ENCODE measurements at regions not wholly inside any gene's neighbourhood (a gene's known extent, or its start where the extent isn't known, plus 50 kb on each side); places are given as distances from the start of the nearest gene placed in this dataset.

- H3K4me3 Mint-ChIP-seq (ENCODE audit: low read depth) = no peak overlapping the region
- no peaks in the 10 kb centered on the region for H3K36me3 Mint-ChIP-seq (ENCODE audit: low read depth)
- H3K27me3 Mint-ChIP-seq (ENCODE audit: low read depth) = peaks cover 35% of the 10 kb centered on the region
- H3K9me3 Mint-ChIP-seq = no peaks in the 10 kb centered on the region
- H3K27ac Mint-ChIP-seq = no peak overlapping the region
- intact Hi-C loops (cut with micrococcal nuclease) = no loop called here
- H3K4me1 Mint-ChIP-seq (ENCODE audit: low read depth) = no peaks in the 10 kb centered on the region
- DNase-seq (ENCODE audit: low spot score) = no peak
Observed at GRCh38 chr2:111685342-111685741, 198.7 kb downstream of the ANAPC1 start.

GRCh38 chr2:111686994-111687393 is 197.0 kb downstream of the ANAPC1 start:
- peaks cover 38% of the 10 kb centered on the region for H3K27me3 Mint-ChIP-seq (ENCODE audit: low read depth)
- no peaks in the 10 kb centered on the region for H3K9me3 Mint-ChIP-seq

GRCh38 chr2:111687911-111688310 is 196.1 kb downstream of the ANAPC1 start:
- H3K36me3 Mint-ChIP-seq (ENCODE audit: low read depth) = no peaks in the 10 kb centered on the region
- H3K9me3 Mint-ChIP-seq = no peaks in the 10 kb centered on the region
- H3K4me3 Mint-ChIP-seq (ENCODE audit: low read depth) = no peak overlapping the region
- H3K27ac Mint-ChIP-seq = no peak overlapping the region
- DNase-seq (ENCODE audit: low spot score) = no peak
- peaks cover 42% of the 10 kb centered on the region for H3K27me3 Mint-ChIP-seq (ENCODE audit: low read depth)
- no peaks in the 10 kb centered on the region for H3K4me1 Mint-ChIP-seq (ENCODE audit: low read depth)
- intact Hi-C loops (cut with micrococcal nuclease) = no loop called here

More at GRCh38 chr2:111686994-111687393, 197.0 kb downstream of the ANAPC1 start:
- Mint-ChIP-seq H3K4me1 (ENCODE audit: low read depth) (no peaks in the 10 kb centered on the region), H3K27ac (no peak overlapping the region), H3K4me3 (ENCODE audit: low read depth) (no peak overlapping the region), H3K36me3 (ENCODE audit: low read depth) (no peaks in the 10 kb centered on the region)
- DNase-seq (ENCODE audit: low spot score) = no peak
- intact Hi-C loops (cut with micrococcal nuclease) = no loop called here

- Mint-ChIP-seq H3K4me3 (ENCODE audit: low read depth) (no peak overlapping the region), H3K9me3 (no peaks in the 10 kb centered on the region), H3K27me3 (ENCODE audit: low read depth) (peaks cover 41% of the 10 kb centered on the region), H3K27ac (no peak overlapping the region), H3K4me1 (ENCODE audit: low read depth) (no peaks in the 10 kb centered on the region), H3K36me3 (ENCODE audit: low read depth) (no peaks in the 10 kb centered on the region)
- no peak for DNase-seq (ENCODE audit: low spot score)
- intact Hi-C loops (cut with micrococcal nuclease) = no loop called here
Observed at GRCh38 chr2:111688482-111688881, 195.5 kb downstream of the ANAPC1 start.

- H3K9me3 Mint-ChIP-seq = peaks cover 4% of the 10 kb centered on the region
- H3K27ac Mint-ChIP-seq = no peak overlapping the region
- H3K27me3 Mint-ChIP-seq (ENCODE audit: low read depth) = peaks cover 43% of the 10 kb centered on the region
- no peak overlapping the region for H3K4me3 Mint-ChIP-seq (ENCODE audit: low read depth)
- intact Hi-C loops (cut with micrococcal nuclease) = no loop called here
- H3K4me1 Mint-ChIP-seq (ENCODE audit: low read depth) = peaks cover 2% of the 10 kb centered on the region
- DNase-seq (ENCODE audit: low spot score) = no peak
- H3K36me3 Mint-ChIP-seq (ENCODE audit: low read depth) = no peaks in the 10 kb centered on the region
Observed at GRCh38 chr2:111689174-111689573, 194.8 kb downstream of the ANAPC1 start.

- Mint-ChIP-seq H3K4me3 (ENCODE audit: low read depth) (no peak overlapping the region), H3K9me3 (peaks cover 4% of the 10 kb centered on the region), H3K27ac (no peak overlapping the region), H3K27me3 (ENCODE audit: low read depth) (peaks cover 45% of the 10 kb centered on the region), H3K4me1 (ENCODE audit: low read depth) (peaks cover 2% of the 10 kb centered on the region), H3K36me3 (ENCODE audit: low read depth) (no peaks in the 10 kb centered on the region)
- DNase-seq (ENCODE audit: low spot score) = no peak
- intact Hi-C loops (cut with micrococcal nuclease) = no loop called here
Observed at GRCh38 chr2:111689941-111690340, 194.1 kb downstream of the ANAPC1 start.

- Mint-ChIP-seq H3K36me3 (ENCODE audit: low read depth) (peaks cover 2% of the 10 kb centered on the region), H3K9me3 (peaks cover 14% of the 10 kb centered on the region), H3K4me1 (ENCODE audit: low read depth) (peaks cover 2% of the 10 kb centered on the region), H3K27ac (no peak overlapping the region), H3K4me3 (ENCODE audit: low read depth) (no peak overlapping the region), H3K27me3 (ENCODE audit: low read depth) (peaks cover 50% of the 10 kb centered on the region)
- no peak for DNase-seq (ENCODE audit: low spot score)
- intact Hi-C loops (cut with micrococcal nuclease) = no loop called here
Observed at GRCh38 chr2:111691164-111691875, 192.7 kb downstream of the ANAPC1 start.

- Mint-ChIP-seq H3K9me3 (peaks cover 15% of the 10 kb centered on the region), H3K4me1 (ENCODE audit: low read depth) (peaks cover 2% of the 10 kb centered on the region), H3K27me3 (ENCODE audit: low read depth) (peaks cover 46% of the 10 kb centered on the region), H3K4me3 (ENCODE audit: low read depth) (no peak overlapping the region), H3K36me3 (ENCODE audit: low read depth) (peaks cover 2% of the 10 kb centered on the region), H3K27ac (no peak overlapping the region)
- DNase-seq (ENCODE audit: low spot score) = no peak
- intact Hi-C loops (cut with micrococcal nuclease) = no loop called here
Observed at GRCh38 chr2:111692311-111692710, 191.7 kb downstream of the ANAPC1 start.

- Mint-ChIP-seq H3K27ac (no peak overlapping the region), H3K27me3 (ENCODE audit: low read depth) (peaks cover 39% of the 10 kb centered on the region), H3K4me3 (ENCODE audit: low read depth) (no peak overlapping the region), H3K36me3 (ENCODE audit: low read depth) (peaks cover 2% of the 10 kb centered on the region), H3K9me3 (peaks cover 15% of the 10 kb centered on the region), H3K4me1 (ENCODE audit: low read depth) (peaks cover 16% of the 10 kb centered on the region)
- intact Hi-C loops (cut with micrococcal nuclease) = no loop called here
- DNase-seq (ENCODE audit: low spot score) = no peak
Observed at GRCh38 chr2:111694700-111695101, 189.3 kb downstream of the ANAPC1 start.

- peaks cover 16% of the 10 kb centered on the region for H3K4me1 Mint-ChIP-seq (ENCODE audit: low read depth)
- H3K36me3 Mint-ChIP-seq (ENCODE audit: low read depth) = peaks cover 2% of the 10 kb centered on the region
- H3K9me3 Mint-ChIP-seq = peaks cover 15% of the 10 kb centered on the region
- intact Hi-C loops (cut with micrococcal nuclease) = no loop called here
- no peak for DNase-seq (ENCODE audit: low spot score)
- H3K27ac Mint-ChIP-seq = no peak overlapping the region
- peaks cover 36% of the 10 kb centered on the region for H3K27me3 Mint-ChIP-seq (ENCODE audit: low read depth)
- H3K4me3 Mint-ChIP-seq (ENCODE audit: low read depth) = no peak overlapping the region
Observed at GRCh38 chr2:111695441-111696007, 188.5 kb downstream of the ANAPC1 start.

GRCh38 chr2:111696226-111696625 is 187.8 kb downstream of the ANAPC1 start:
- Mint-ChIP-seq H3K36me3 (ENCODE audit: low read depth) (peaks cover 2% of the 10 kb centered on the region), H3K27me3 (ENCODE audit: low read depth) (peaks cover 31% of the 10 kb centered on the region), H3K4me3 (ENCODE audit: low read depth) (no peak overlapping the region), H3K9me3 (peaks cover 15% of the 10 kb centered on the region), H3K4me1 (ENCODE audit: low read depth) (peaks cover 21% of the 10 kb centered on the region), H3K27ac (no peak overlapping the region)
- DNase-seq (ENCODE audit: low spot score) = no peak
- intact Hi-C loops (cut with micrococcal nuclease) = no loop called here

- intact Hi-C loops (cut with micrococcal nuclease) = no loop called here
- H3K4me1 Mint-ChIP-seq (ENCODE audit: low read depth) = peaks cover 34% of the 10 kb centered on the region
- H3K27me3 Mint-ChIP-seq (ENCODE audit: low read depth) = peaks cover 21% of the 10 kb centered on the region
- no peak overlapping the region for H3K27ac Mint-ChIP-seq
- no peak overlapping the region for H3K4me3 Mint-ChIP-seq (ENCODE audit: low read depth)
- H3K36me3 Mint-ChIP-seq (ENCODE audit: low read depth) = peaks cover 2% of the 10 kb centered on the region
- no peak for DNase-seq (ENCODE audit: low spot score)
- H3K9me3 Mint-ChIP-seq = peaks cover 15% of the 10 kb centered on the region
Observed at GRCh38 chr2:111697560-111697959, 186.4 kb downstream of the ANAPC1 start.

- Mint-ChIP-seq H3K4me1 (ENCODE audit: low read depth) (peaks cover 36% of the 10 kb centered on the region), H3K27ac (no peak overlapping the region)
Observed at GRCh38 chr2:111698089-111698488, 185.9 kb downstream of the ANAPC1 start.

More at GRCh38 chr2:111698089-111698488, 185.9 kb downstream of the ANAPC1 start:
- Mint-ChIP-seq H3K36me3 (ENCODE audit: low read depth) (peaks cover 2% of the 10 kb centered on the region), H3K4me3 (ENCODE audit: low read depth) (no peak overlapping the region), H3K9me3 (peaks cover 15% of the 10 kb centered on the region), H3K27me3 (ENCODE audit: low read depth) (peaks cover 20% of the 10 kb centered on the region)
- intact Hi-C loops (cut with micrococcal nuclease) = loop anchor here (2.0 kb wide), 1 partner anchor 581 kb away; no protein-coding TSS in a partner anchor
- no peak for DNase-seq (ENCODE audit: low spot score)
